ENCODE measurements at regions not wholly inside any gene's neighbourhood (a gene's known extent, or its start where the extent isn't known, plus 50 kb on each side); places are given as distances from the start of the nearest gene placed in this dataset.

DNA sequence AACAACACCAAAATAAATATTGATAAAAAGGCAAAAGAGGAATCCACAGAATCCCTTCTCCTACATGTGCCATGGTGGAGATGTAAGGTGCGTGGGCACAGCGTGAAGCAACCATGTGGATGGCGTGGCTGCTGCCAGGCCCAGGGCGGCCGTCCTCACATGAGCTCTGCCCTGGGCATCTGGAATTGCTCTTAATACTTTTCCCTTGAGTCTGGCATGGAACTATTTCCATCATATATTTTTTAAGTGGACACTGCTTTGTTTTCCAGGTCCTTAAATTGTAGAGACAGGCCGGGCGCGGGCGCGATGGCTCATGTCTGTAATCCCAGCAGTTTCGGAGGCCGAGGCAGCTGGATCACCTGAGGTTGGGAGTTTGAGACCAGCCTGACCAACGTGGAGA is 349.3 kb downstream of the IRX1 start:
- no peaks in the 10 kb centered on the region for H3K4me1 ChIP-seq
- TF ChIP-seq RAD21 (conservative IDR thresholded peaks at IDR 0.05 in 1 of 2, IDR thresholded peaks at IDR 0.05 in 1 of 2) (no peak), HOXB13 (CRISPR knock-in tag; IDR thresholded peaks at IDR 0.05; ENCODE audit: low read depth) (no peak), POLR2AphosphoS2 (conservative IDR thresholded peaks at IDR 0.05; ENCODE audit: low read length) (no peak)
- no peak for ATAC-seq
- POLR2A ChIA-PET, result no interaction called here
- H3K9me3 ChIP-seq, result 0 out of 3 replicates have a peak, but pooled peaks cover 5% of the 10 kb centered on the region
- WGBS (ENCODE audit: missing lambda C conversion rate), result 64% methylated on average over 13 of the region's 13 CpGs
- DNase-seq (ENCODE audit: low read depth in 1 of 2, low spot score in 1 of 2), result no peak
- no peak for FAIRE-seq
- H3K27ac ChIP-seq, result no peak overlapping the region
- no peak overlapping the region for H3K4me2 ChIP-seq
- CTCF ChIA-PET, result no interaction called here
- H3K4me3 ChIP-seq, result no peak overlapping the region

DNA sequence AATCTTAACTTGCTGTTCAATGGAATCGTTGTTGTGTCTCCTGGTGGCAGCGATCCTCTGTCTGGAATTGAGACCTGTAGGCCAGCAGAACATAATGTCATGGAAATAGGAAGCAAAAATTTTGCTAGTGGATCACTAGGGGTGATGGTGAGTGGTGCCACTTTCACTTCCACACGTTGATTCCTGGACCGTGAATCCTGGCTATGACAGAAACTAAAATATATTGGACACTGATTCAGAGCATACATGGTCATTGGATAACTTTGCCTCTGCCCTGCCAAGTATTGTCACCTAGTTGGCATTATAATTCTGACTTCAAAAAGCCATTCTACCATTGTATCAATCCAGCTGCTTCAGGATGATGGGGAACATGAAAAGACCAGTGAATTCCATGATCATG is 353.2 kb downstream of the IRX1 start:
- H3K27ac ChIP-seq, result no peak overlapping the region
- TF ChIP-seq CEBPB (IDR thresholded peaks at IDR 0.05) (no peak), SMC3 (IDR thresholded peaks at IDR 0.05) (no peak), BCL3 (IDR thresholded peaks at IDR 0.05) (no peak), HMGXB4 (CRISPR knock-in tag; IDR thresholded peaks at IDR 0.05; ENCODE audit: borderline replicate concordance) (no peak), NR3C1 (IDR thresholded peaks at IDR 0.05) (no peak), JUNB (IDR thresholded peaks at IDR 0.05) (no peak), MAX (IDR thresholded peaks at IDR 0.05) (no peak), ZSCAN20 (CRISPR knock-in tag; IDR thresholded peaks at IDR 0.05) (no peak)
- ChIA-PET POLR2A (no interaction called here), CTCF (no interaction called here)
- H3K4me3 ChIP-seq, result no peak overlapping the region
- ATAC-seq, result no peak
- H3K4me2 ChIP-seq, result no peak overlapping the region
- FAIRE-seq, result no peak
- no peak for DNase-seq (ENCODE audit: low read depth in 1 of 2, low spot score in 1 of 2)
- 0 out of 3 replicates have a peak, but pooled peaks cover 2% of the 10 kb centered on the region for H3K9me3 ChIP-seq
- WGBS (ENCODE audit: missing lambda C conversion rate), result 2% methylated on average over 4 of the region's 4 CpGs
- no peaks in the 10 kb centered on the region for H3K4me1 ChIP-seq

GRCh38 chr5:3954199-3954598 is 358.6 kb downstream of the IRX1 start:
- WGBS (ENCODE audit: missing lambda C conversion rate), result 3% methylated on average over 3 of the region's 3 CpGs
- CTCF ChIA-PET, result no interaction called here
- Histone ChIP-seq H3K4me3 (no peak overlapping the region), H3K4me1 (no peaks in the 10 kb centered on the region), H3K4me2 (no peak overlapping the region), H3K27ac (no peak overlapping the region), H3K9me3 (0 out of 3 replicates have a peak, but pooled peaks cover 9% of the 10 kb centered on the region)
- no peak for FAIRE-seq
- no peak for ATAC-seq
- POLR2A ChIA-PET, result no interaction called here
- TF ChIP-seq JUNB (IDR thresholded peaks at IDR 0.05) (no peak), BHLHE40 (IDR thresholded peaks at IDR 0.05; ENCODE audit: low read depth, low read length) (no peak), CHD4 (IDR thresholded peaks at IDR 0.05; ENCODE audit: borderline replicate concordance) (no peak), ZNF302 (CRISPR knock-in tag; IDR thresholded peaks at IDR 0.05) (no peak), ZFP36 (IDR thresholded peaks at IDR 0.05; ENCODE audit: borderline replicate concordance, partially characterized antibody) (no peak), HOXB13 (CRISPR knock-in tag; IDR thresholded peaks at IDR 0.05; ENCODE audit: low read depth) (no peak), NFE2L2 (conservative IDR thresholded peaks at IDR 0.05; ENCODE audit: low read length) (no peak), MAFK (IDR thresholded peaks at IDR 0.05; ENCODE audit: partially characterized antibody) (no peak), MAZ (IDR thresholded peaks at IDR 0.05; ENCODE audit: borderline replicate concordance, low read depth, low read length) (no peak), ZC3H11A (IDR thresholded peaks at IDR 0.05) (no peak)
- DNase-seq (ENCODE audit: low read depth in 1 of 2, low spot score in 1 of 2), result no peak

DNA sequence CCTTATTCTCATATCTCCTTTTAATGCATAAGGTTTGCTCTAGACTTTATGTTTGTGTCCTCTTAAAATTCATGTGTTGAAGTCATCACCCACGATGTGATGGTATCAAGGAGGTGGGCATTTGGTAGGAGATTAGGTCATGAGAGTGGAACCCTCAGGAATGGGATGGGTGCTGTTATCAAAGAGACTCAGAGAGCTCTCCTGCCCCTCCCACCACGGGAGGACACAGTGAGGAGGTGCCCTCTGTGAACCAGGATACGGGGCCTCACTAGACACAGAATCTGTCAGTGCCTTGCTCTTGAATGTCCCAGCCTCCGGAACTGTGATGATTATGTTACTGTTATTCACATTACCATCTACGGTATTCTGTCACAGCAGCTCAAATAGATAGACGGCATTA is 359.0 kb downstream of the IRX1 start:
- TF ChIP-seq ZFP36 (IDR thresholded peaks at IDR 0.05; ENCODE audit: borderline replicate concordance, partially characterized antibody), result no peak
- TF ChIP-seq HEYL (CRISPR knock-in tag; IDR thresholded peaks at IDR 0.05), result no peak
- ChIA-PET POLR2A (no interaction called here), CTCF (no interaction called here)
- Histone ChIP-seq H3K9me3 (0 out of 3 replicates have a peak, but pooled peaks cover 9% of the 10 kb centered on the region), H3K4me2 (no peak overlapping the region), H3K27ac (no peak overlapping the region), H3K4me3 (no peak overlapping the region), H3K4me1 (no peaks in the 10 kb centered on the region)
- DNase-seq (ENCODE audit: low read depth in 1 of 2, low spot score in 1 of 2), result no peak
- ATAC-seq, result no peak
- WGBS (ENCODE audit: missing lambda C conversion rate), result 2% methylated on average over 6 of the region's 6 CpGs
- no peak for FAIRE-seq
